HepG2 (cell line): ENCODE measurements at regions not wholly inside any gene's neighbourhood (a gene's known extent, or its start where the extent isn't known, plus 50 kb on each side); places are given as distances from the start of the nearest gene placed in this dataset.

Experiments
- ADNP ChIP-seq: sonication (generic); formaldehyde crosslinking; IDR thresholded peaks from 2 replicates; pipeline ENCODE4 v1.4.0; 2020; ENCODE audit warnings: missing genetic modification reagents
- ATF5 ChIP-seq: sonication (generic); formaldehyde crosslinking; IDR thresholded peaks from 2 replicates; pipeline ENCODE4 v1.4.0; 2020; ENCODE audit warnings: mild to moderate bottlenecking, low read depth, missing genetic modification reagents
- BRD4 ChIP-seq: sonication (generic); formaldehyde crosslinking; IDR thresholded peaks from 2 replicates; pipeline ENCODE4 v1.4.0; 2020; ENCODE audit warnings: missing genetic modification reagents
- CBX2 ChIP-seq, 2 experiments: fragments of 200-600 bp in 1 of 2; sonication (generic); formaldehyde crosslinking in 1 of 2; IDR thresholded peaks; 2 replicates each; pipeline versions ENCODE4 v1.7.0 to v1.8.1; 2018 to 2022; ENCODE audit warnings: low read depth in 2 of 2, low read length in 1 of 2, mild to moderate bottlenecking in 1 of 2, missing genetic modification reagents in 1 of 2
- GMEB1 ChIP-seq: sonication (generic); formaldehyde crosslinking; IDR thresholded peaks from 2 replicates; pipeline ENCODE4 v1.5.1; 2020; ENCODE audit warnings: missing genetic modification reagents, mild to moderate bottlenecking, borderline replicate concordance
- NFE2L2 ChIP-seq: fragments of 150-350 bp; IDR thresholded peaks from 2 replicates; pipeline ENCODE4 v1.6.1; 2014; ENCODE audit warnings: low read length
- RFXANK ChIP-seq: IDR thresholded peaks from 2 replicates; pipeline ENCODE4 v1.6.1; 2016
- SIX4 ChIP-seq: sonication (generic); formaldehyde crosslinking; IDR thresholded peaks from 2 replicates; pipeline ENCODE4 v1.4.0; 2020; ENCODE audit warnings: missing genetic modification reagents
- SP1 ChIP-seq, 2 experiments: fragments of 450-650 bp in 1 of 2; sonication (generic) in 1 of 2; formaldehyde crosslinking in 1 of 2; IDR thresholded peaks; 2 replicates each; pipeline versions ENCODE4 v1.4.0 to v1.6.1; 2016 to 2020; ENCODE audit warnings: missing genetic modification reagents in 1 of 2
- TCF12 ChIP-seq, 2 experiments: fragments of 450-650 bp in 1 of 2; sonication (generic) in 1 of 2; formaldehyde crosslinking in 1 of 2; IDR thresholded peaks; 2 replicates each; pipeline versions ENCODE4 v1.6.1 to v1.8.0; 2017 to 2022; ENCODE audit warnings: antibody characterized with exemption in 1 of 2, mild to moderate bottlenecking in 1 of 2, missing genetic modification reagents in 1 of 2, moderate library complexity in 1 of 2
- ZFP90 ChIP-seq: sonication (generic); formaldehyde crosslinking; IDR thresholded peaks from 2 replicates; pipeline ENCODE4 v1.8.0; 2022; ENCODE audit warnings: missing genetic modification reagents, mild to moderate bottlenecking, inconsistent platforms, borderline replicate concordance
- ZNF281 ChIP-seq: sonication (generic); formaldehyde crosslinking; IDR thresholded peaks from 2 replicates; pipeline ENCODE4 v1.4.0; 2020; ENCODE audit warnings: missing genetic modification reagents, borderline replicate concordance
- ZNF430 ChIP-seq: sonication (generic); formaldehyde crosslinking; IDR thresholded peaks from 2 replicates; pipeline ENCODE4 v1.9.0; 2021; ENCODE audit warnings: mild to moderate bottlenecking, missing genetic modification reagents
- ZNF761 ChIP-seq: sonication (generic); formaldehyde crosslinking; conservative IDR thresholded peaks from 2 replicates; pipeline ENCODE4 v1.4.0; 2020; ENCODE audit warnings: mild to moderate bottlenecking, missing genetic modification reagents
- TF ChIP-seq, protein P1 (sequence below): sonication (generic); formaldehyde crosslinking; IDR thresholded peaks from 2 replicates; pipeline ENCODE4 v1.5.0; 2020; ENCODE audit warnings: missing genetic modification reagents

GRCh38 chr16:72455743-72456659, 284.0 kb upstream of the PMFBP1 start (continued):
- no peak for TF ChIP-seq TCF12 (IDR thresholded peaks at IDR 0.05)
- peak; percentile 63; the same call in 1 of the 2 replicates for TF ChIP-seq TCF12 (CRISPR knock-in tag; IDR thresholded peaks at IDR 0.05)
- no peak for TF ChIP-seq BRD4
- TF ChIP-seq ADNP = no peak
- no peak for TF ChIP-seq ZNF430
- TF ChIP-seq GMEB1 (CRISPR knock-in tag) = no peak
- TF ChIP-seq ZNF281 (CRISPR knock-in tag) = no peak
- TF ChIP-seq NFE2L2 = no peak
- TF ChIP-seq, protein P1, sequence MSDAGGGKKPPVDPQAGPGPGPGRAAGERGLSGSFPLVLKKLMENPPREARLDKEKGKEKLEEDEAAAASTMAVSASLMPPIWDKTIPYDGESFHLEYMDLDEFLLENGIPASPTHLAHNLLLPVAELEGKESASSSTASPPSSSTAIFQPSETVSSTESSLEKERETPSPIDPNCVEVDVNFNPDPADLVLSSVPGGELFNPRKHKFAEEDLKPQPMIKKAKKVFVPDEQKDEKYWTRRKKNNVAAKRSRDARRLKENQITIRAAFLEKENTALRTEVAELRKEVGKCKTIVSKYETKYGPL (CRISPR knock-in tag) = no peak
- no peak for TF ChIP-seq RFXANK (CRISPR knock-in tag)
- TF ChIP-seq ZFP90 (CRISPR knock-in tag) = no peak
- TF ChIP-seq CBX2 (IDR thresholded peaks at IDR 0.05; ENCODE audit: low read depth, low read length) = no peak
- no peak for TF ChIP-seq CBX2 (CRISPR knock-in tag; IDR thresholded peaks at IDR 0.05; ENCODE audit: low read depth)
- peak; percentile 62; the same call in 1 of the 2 replicates for TF ChIP-seq ZNF761
- no peak for TF ChIP-seq SP1 (IDR thresholded peaks at IDR 0.05)
- no peak for TF ChIP-seq SP1 (CRISPR knock-in tag; IDR thresholded peaks at IDR 0.05)
- no peak for TF ChIP-seq SIX4 (CRISPR knock-in tag)
- TF ChIP-seq ATF5 = no peak
